K562 (cell line): ENCODE measurements at regions not wholly inside any gene's neighbourhood (a gene's known extent, or its start where the extent isn't known, plus 50 kb on each side); places are given as distances from the start of the nearest gene placed in this dataset.

ENCODE experiments used
- AFF4 ChIP-seq: sonication (generic); formaldehyde crosslinking; IDR thresholded peaks from 2 replicates; pipeline ENCODE4 v1.8.0; 2023; ENCODE audit warnings: mild to moderate bottlenecking, missing genetic modification reagents
- EHMT2 ChIP-seq: fragments of 450-650 bp; IDR thresholded peaks from 2 replicates; pipeline ENCODE4 v1.6.1; 2018; ENCODE audit warnings: antibody characterized with exemption
- FOXK1 ChIP-seq: sonication (generic); formaldehyde crosslinking; IDR thresholded peaks from 2 replicates; pipeline ENCODE4 v1.8.0; 2022; ENCODE audit warnings: missing genetic modification reagents, mild to moderate bottlenecking, borderline replicate concordance
- GABPB1 ChIP-seq: sonication (generic); formaldehyde crosslinking; IDR thresholded peaks from 2 replicates; pipeline ENCODE4 v1.8.0; 2022; ENCODE audit warnings: mild to moderate bottlenecking, missing genetic modification reagents
- MYC ChIP-seq, 2 experiments: fragments of 250-450 bp in 1 of 2; sonication (Bioruptor Pico) in 1 of 2; IDR thresholded peaks; 2 replicates each; pipeline versions ENCODE4 v1.5.1 to v1.6.1; 2012 to 2021; ENCODE audit warnings: low read depth in 2 of 2, borderline replicate concordance in 1 of 2, improper control_type of control experiment in 1 of 2, low read length in 1 of 2, mild to moderate bottlenecking in 1 of 2, moderate library complexity in 1 of 2
- PHF21A ChIP-seq: fragments of 450-650 bp; IDR thresholded peaks from 2 replicates; pipeline ENCODE4 v1.6.1; 2017; ENCODE audit warnings: low read depth, borderline replicate concordance
- SETDB1 ChIP-seq: IDR thresholded peaks from one replicate; pipeline ENCODE4 v1.6.1; 2012; ENCODE audit warnings: low read length, control low read depth, inconsistent platforms
- SIRT6 ChIP-seq: IDR thresholded peaks from one replicate; pipeline ENCODE4 v1.6.1; 2012; ENCODE audit warnings: low read depth, mild to moderate bottlenecking, control low read depth, inconsistent platforms, low read length, moderate library complexity
- ZBTB8A ChIP-seq: fragments of 450-650 bp; IDR thresholded peaks from 2 replicates; pipeline ENCODE4 v1.6.1; 2018; ENCODE audit warnings: mild to moderate bottlenecking, moderate library complexity; ENCODE audit not compliant: partially characterized antibody
- ZNF24 ChIP-seq: fragments of 450-650 bp; IDR thresholded peaks from 2 replicates; pipeline ENCODE4 v1.6.1; 2016
- ZNF316 ChIP-seq: fragments of 450-650 bp; IDR thresholded peaks from 2 replicates; pipeline ENCODE4 v1.6.1; 2016
- ZNF384 ChIP-seq: IDR thresholded peaks from 2 replicates; pipeline ENCODE4 v1.6.1; 2012; ENCODE audit warnings: low read depth, low read length, improper control_type of control experiment

- TF ChIP-seq AFF4 (CRISPR knock-in tag) (no peak), ZNF384 (no peak), SETDB1 (no peak), EHMT2 (no peak), SIRT6 (no peak), FOXK1 (CRISPR knock-in tag) (no peak), ZBTB8A (no peak), GABPB1 (CRISPR knock-in tag) (no peak), ZNF316 (no peak), PHF21A (no peak), MYC (IDR thresholded peaks at IDR 0.05; ENCODE audit: low read depth, low read length) (no peak), MYC (CRISPR knock-in tag; IDR thresholded peaks at IDR 0.05; ENCODE audit: borderline replicate concordance, low read depth) (no peak), ZNF24 (no peak)
Observed at GRCh38 chr22:17269607-17270261, 50.5 kb upstream of the ADA2 start (continued).
